H54 (cell line): ENCODE measurements at regions not wholly inside any gene's neighbourhood (a gene's known extent, or its start where the extent isn't known, plus 50 kb on each side); places are given as distances from the start of the nearest gene placed in this dataset.

ENCODE experiments used
- DNase-seq: peaks from one replicate; pipeline ENCODE4 v3.0.0; 2011; ENCODE audit warnings: low spot score, mixed read lengths; ENCODE audit not compliant: insufficient read length
- FAIRE-seq: peaks from 3 replicates; lab custom pipeline; 2011; peaks lifted over from hg19 to GRCh38; lab: Jason Lieb, UNC
- POLR2A ChIP-seq: IDR thresholded peaks from 2 replicates; pipeline ENCODE4 v1.6.1; 2011; ENCODE audit warnings: low read depth, mild to moderate bottlenecking, low read length

DNA sequence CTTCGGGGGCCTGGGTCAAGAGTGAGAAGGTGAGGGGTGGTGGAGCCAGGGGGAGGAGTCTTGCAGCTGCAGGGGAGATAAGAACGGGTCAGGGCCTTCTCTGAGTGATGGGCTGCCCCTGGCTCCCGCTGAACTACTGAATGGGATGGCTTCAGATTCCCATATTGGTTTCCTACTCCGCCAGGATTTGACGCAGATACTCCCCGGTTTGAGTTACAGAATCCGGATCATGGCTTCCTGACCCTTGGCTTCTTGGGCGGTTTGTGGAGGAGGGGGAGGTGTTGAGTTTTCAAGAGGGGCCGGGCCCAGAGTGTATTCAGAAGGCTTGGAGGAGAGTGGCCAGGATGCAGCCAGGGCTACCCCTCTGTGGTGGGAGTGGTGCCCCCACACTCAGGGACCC lies 119.9 kb upstream of the ATP2B2 start:
- FAIRE-seq (no peak), DNase-seq (no peak)
- TF ChIP-seq POLR2A, result no peak

DNA sequence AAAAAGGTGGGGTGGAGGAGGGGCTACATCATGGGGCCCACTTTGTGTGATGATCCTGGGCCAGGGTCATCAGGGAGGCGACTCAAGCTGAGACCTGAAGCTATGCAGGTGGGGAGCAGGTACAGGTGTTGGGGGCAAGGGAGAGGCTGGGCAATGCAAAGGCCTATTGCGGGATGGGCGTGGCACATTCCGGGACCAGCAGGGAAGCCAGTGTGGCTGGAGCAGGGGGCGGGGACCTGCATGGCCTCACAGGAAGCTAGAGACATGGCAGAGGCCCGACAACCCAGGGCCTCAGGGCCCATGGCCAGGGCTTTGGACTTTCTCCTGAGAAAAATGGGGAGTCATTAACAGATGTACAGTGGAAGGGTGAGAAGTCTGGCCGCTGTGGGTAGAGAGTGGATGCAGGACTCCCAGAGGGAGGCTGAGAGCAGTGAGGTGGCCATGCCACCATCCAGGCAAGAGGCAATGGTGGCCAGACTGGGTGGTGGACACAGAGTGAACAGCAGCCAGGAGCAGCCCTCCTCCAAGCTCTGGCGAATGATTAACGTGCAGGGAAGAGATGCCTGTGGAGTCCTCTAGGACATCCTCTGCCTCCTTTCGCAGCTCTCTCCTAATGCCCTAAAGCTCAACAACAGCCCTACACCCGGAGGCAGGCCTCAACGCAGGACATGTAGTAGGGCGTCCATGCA lies 122.6 kb upstream of the ATP2B2 start:
- FAIRE-seq (no peak), DNase-seq (no peak)
- TF ChIP-seq POLR2A, result no peak

GRCh38 chr3:10628891-10629670 lies 123.7 kb upstream of the ATP2B2 start:
- FAIRE-seq, result no peak
- no peak for TF ChIP-seq POLR2A

GRCh38 chr3:10629671-10630040 lies 124.3 kb upstream of the ATP2B2 start:
- FAIRE-seq, result no peak
- no peak for TF ChIP-seq POLR2A
- DNase-seq, result no peak

More at GRCh38 chr3:10628891-10629670, 123.7 kb upstream of the ATP2B2 start:
- no peak for DNase-seq

DNA sequence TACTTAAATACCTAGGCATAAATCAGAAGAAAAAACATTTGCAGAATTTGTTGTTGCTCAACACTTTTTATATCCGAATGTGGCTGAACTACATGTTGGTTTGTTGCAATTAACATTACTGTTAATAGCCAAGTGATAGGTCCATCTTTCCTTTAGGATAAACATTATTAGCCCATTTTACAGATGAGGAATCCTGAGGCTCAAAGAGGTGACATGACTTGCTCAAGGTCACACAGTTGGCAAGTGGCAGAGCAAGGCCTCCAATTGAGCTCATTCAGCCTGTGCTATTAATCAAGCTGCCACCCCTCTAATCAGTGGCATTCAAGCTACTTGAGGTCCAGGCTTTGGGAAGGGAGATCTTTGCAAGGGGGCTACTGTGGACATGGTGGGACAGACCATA lies 125.8 kb upstream of the ATP2B2 start:
- FAIRE-seq (no peak), DNase-seq (no peak)
- no peak for TF ChIP-seq POLR2A

- no peak for TF ChIP-seq POLR2A
- FAIRE-seq, result no peak
Measured at GRCh38 chr3:10632125-10632524, 126.7 kb upstream of the ATP2B2 start.

DNA sequence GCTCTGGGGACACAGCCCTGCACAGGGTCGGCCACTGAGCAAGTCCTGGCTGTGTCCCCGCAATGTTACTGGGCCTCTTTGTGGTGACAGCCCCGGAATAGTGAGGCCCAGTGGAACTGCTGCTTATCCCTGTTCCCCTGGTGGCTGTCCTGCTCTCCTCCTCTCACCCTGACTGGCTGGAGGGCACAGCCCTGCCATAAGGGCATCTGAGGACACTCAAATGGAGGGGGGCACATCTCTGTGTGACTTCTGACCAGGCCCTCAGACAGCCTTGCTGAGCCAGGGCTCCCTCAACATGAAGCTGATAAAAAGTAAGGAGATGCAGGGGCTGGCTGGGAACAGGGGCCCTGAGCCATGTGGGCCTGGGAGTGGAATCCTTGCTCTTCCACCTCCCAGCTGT lies 127.4 kb upstream of the ATP2B2 start:
- DNase-seq, result no peak
- no peak for FAIRE-seq
- no peak for TF ChIP-seq POLR2A

More at GRCh38 chr3:10632125-10632524, 126.7 kb upstream of the ATP2B2 start:
- no peak for DNase-seq

- DNase-seq (no peak), FAIRE-seq (no peak)
- no peak for TF ChIP-seq POLR2A
Measured at GRCh38 chr3:10635446-10636076, 130.2 kb upstream of the ATP2B2 start.

GRCh38 chr3:10637342-10637741 lies 132.0 kb upstream of the ATP2B2 start:
- no peak for FAIRE-seq
- DNase-seq, result no peak
- no peak for TF ChIP-seq POLR2A

- TF ChIP-seq POLR2A, result no peak
- FAIRE-seq (no peak), DNase-seq (no peak)
Measured at GRCh38 chr3:10638466-10638865, 133.1 kb upstream of the ATP2B2 start.

DNA sequence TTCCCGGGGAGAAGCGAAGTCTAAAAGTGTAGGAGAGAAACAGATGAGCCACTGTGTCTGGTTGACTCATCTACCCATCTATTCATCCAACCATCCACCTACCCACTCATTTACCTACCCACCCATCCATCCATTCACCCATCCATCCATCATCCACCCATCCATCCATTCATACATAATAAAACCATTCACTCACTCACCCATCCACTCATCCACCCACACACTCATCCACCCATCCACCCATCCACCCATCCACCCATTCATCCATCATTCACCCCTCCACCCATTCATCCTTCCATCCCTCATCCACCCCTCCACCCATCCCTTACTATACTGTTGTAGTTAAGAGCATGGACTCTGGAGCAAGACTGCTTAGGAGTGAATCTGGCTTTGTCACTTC lies 136.4 kb upstream of the ATP2B2 start:
- no peak for DNase-seq
- TF ChIP-seq POLR2A, result no peak
- FAIRE-seq, result no peak

DNA sequence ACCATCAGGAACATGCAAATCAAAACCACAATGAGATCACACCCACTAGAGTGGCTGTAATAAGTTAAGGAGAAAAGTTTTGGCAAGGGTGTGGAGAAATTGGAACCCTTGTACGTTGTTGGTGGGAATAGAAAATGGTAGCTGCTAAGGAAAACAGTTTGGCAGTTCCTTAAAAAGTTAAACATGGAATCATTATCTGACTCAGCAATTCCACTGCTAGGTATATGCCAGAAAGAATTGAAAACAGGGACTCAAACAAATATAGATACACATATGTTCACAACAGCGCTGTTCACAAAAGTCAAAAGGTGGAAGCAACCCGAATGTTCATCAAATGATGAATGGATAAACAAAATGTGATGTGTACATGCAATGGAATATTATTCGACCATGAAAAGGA lies 138.8 kb upstream of the ATP2B2 start:
- TF ChIP-seq POLR2A, result no peak
- FAIRE-seq, result no peak
- no peak for DNase-seq

GRCh38 chr3:10645800-10646199 lies 140.4 kb upstream of the ATP2B2 start:
- no peak for TF ChIP-seq POLR2A
- FAIRE-seq (no peak), DNase-seq (no peak)
